Mammary epithelial cell (primary cell): ENCODE measurements at regions not wholly inside any gene's neighbourhood (a gene's known extent, or its start where the extent isn't known, plus 50 kb on each side); places are given as distances from the start of the nearest gene placed in this dataset.

Experiments used
- EZH2 ChIP-seq: IDR thresholded peaks from 2 replicates; pipeline ENCODE4 v1.6.1; 2012; ENCODE audit warnings: low read length, inconsistent platforms, borderline replicate concordance
- TF ChIP-seq, protein P1 (sequence below), 2 donors: IDR thresholded peaks in 1 of 2; conservative IDR thresholded peaks in 1 of 2; 2 replicates each; pipeline ENCODE4 v1.5.1; 2011 to 2012; ENCODE audit warnings: inconsistent platforms in 2 of 2, low read length in 2 of 2, mild to moderate bottlenecking in 2 of 2, control low read depth in 1 of 2, low read depth in 1 of 2; ENCODE audit not compliant: insufficient read depth in 1 of 2; ENCODE audit errors: extremely low read depth in 1 of 2

GRCh38 chr1:193754732-193755427 lies 568.5 kb upstream of the B3GALT2 start:
- TF ChIP-seq, protein P1, sequence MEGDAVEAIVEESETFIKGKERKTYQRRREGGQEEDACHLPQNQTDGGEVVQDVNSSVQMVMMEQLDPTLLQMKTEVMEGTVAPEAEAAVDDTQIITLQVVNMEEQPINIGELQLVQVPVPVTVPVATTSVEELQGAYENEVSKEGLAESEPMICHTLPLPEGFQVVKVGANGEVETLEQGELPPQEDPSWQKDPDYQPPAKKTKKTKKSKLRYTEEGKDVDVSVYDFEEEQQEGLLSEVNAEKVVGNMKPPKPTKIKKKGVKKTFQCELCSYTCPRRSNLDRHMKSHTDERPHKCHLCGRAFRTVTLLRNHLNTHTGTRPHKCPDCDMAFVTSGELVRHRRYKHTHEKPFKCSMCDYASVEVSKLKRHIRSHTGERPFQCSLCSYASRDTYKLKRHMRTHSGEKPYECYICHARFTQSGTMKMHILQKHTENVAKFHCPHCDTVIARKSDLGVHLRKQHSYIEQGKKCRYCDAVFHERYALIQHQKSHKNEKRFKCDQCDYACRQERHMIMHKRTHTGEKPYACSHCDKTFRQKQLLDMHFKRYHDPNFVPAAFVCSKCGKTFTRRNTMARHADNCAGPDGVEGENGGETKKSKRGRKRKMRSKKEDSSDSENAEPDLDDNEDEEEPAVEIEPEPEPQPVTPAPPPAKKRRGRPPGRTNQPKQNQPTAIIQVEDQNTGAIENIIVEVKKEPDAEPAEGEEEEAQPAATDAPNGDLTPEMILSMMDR (conservative IDR thresholded peaks at IDR 0.05 in 1 of 2, IDR thresholded peaks at IDR 0.05 in 1 of 2; ENCODE audit: extremely low read depth in 1 of 2, insufficient read depth in 1 of 2, low read depth in 1 of 2, low read length in 2 of 2), result peak; percentile 28 to 44
- TF ChIP-seq EZH2, result no peak
